GM19452 (cell line): ENCODE measurements at regions not wholly inside any gene's neighbourhood (a gene's known extent, or its start where the extent isn't known, plus 50 kb on each side); places are given as distances from the start of the nearest gene placed in this dataset.

Experiments used
- ATAC-seq: cut with Tn5 transposase; IDR thresholded peaks from one replicate; pipeline ENCODE4 v1.9.1; 2021; ENCODE audit not compliant: unreplicated experiment

- ATAC-seq, result no peak
These were observed 99.2 kb upstream of the CDH8 start for GRCh38 chr16:62135446-62135845.

- no peak for ATAC-seq
These were observed 93.9 kb upstream of the CDH8 start for GRCh38 chr16:62130101-62130500.

GRCh38 chr16:62105244-62105643, 69.0 kb upstream of the CDH8 start:
- no peak for ATAC-seq

GRCh38 chr16:62102588-62102987, 66.3 kb upstream of the CDH8 start:
- no peak for ATAC-seq

- ATAC-seq, result no peak
These were observed 64.4 kb upstream of the CDH8 start for GRCh38 chr16:62100651-62101050.

- no peak for ATAC-seq
These were observed 53.5 kb upstream of the CDH8 start for GRCh38 chr16:62089715-62090114.

GRCh38 chr16:62088731-62089410, 52.6 kb upstream of the CDH8 start:
- no peak for ATAC-seq
